SU-DHL-6 (cell line): ENCODE measurements at regions not wholly inside any gene's neighbourhood (a gene's known extent, or its start where the extent isn't known, plus 50 kb on each side); places are given as distances from the start of the nearest gene placed in this dataset.

Source experiments
- H2AFZ ChIP-seq: fragments of 200-600 bp; sonication (generic); 2 replicates; pipeline ENCODE4 v1.6.1; 2014; ENCODE audit warnings: low read depth, mild to moderate bottlenecking, moderate library complexity, mixed read lengths, antibody characterized with exemption, low read length; ENCODE audit not compliant: severe bottlenecking
- H3F3A ChIP-seq: fragments of 200-600 bp; shearing (Covaris generic); 2 replicates; pipeline ENCODE4 v1.6.0; 2016; ENCODE audit warnings: antibody characterized with exemption, mild to moderate bottlenecking; ENCODE audit not compliant: insufficient read depth
- H3K27ac ChIP-seq: fragments of 200-600 bp; sonication (generic); 2 replicates; pipeline ENCODE4 v1.5.1; 2016; ENCODE audit warnings: low read depth, mild to moderate bottlenecking, low read length, moderate library complexity, mixed read lengths
- H3K27me3 ChIP-seq: fragments of 200-600 bp; sonication (generic), shearing (Covaris generic); 2 replicates; pipeline ENCODE4 v1.6.0; 2014; ENCODE audit warnings: mild to moderate bottlenecking, low read length
- H3K36me3 ChIP-seq: fragments of 200-600 bp; sonication (generic); 2 replicates; pipeline ENCODE4 v1.6.1; 2014; ENCODE audit warnings: mild to moderate bottlenecking, low read length, mixed read lengths
- H3K4me2 ChIP-seq: fragments of 300-600, 200-600 bp; shearing (Covaris generic), sonication (generic); 2 replicates; pipeline ENCODE4 v1.6.0; 2014; ENCODE audit warnings: low read length, low read depth, mild to moderate bottlenecking; ENCODE audit not compliant: poor library complexity, severe bottlenecking
- H3K4me3 ChIP-seq: fragments of 200-600 bp; sonication (generic); 2 replicates; pipeline ENCODE4 v1.5.1; 2014; ENCODE audit warnings: antibody characterized with exemption, low read length, mild to moderate bottlenecking, mixed read lengths; ENCODE audit not compliant: insufficient read depth, poor library complexity, severe bottlenecking
- H3K79me2 ChIP-seq: fragments of 200-600 bp; sonication (generic); 2 replicates; pipeline ENCODE4 v1.6.1; 2014; ENCODE audit warnings: mild to moderate bottlenecking, low read length, moderate library complexity; ENCODE audit not compliant: insufficient read depth
- H3K9ac ChIP-seq: fragments of 200-600 bp; sonication (generic); 2 replicates; pipeline ENCODE4 v1.7.0; 2014; ENCODE audit warnings: mild to moderate bottlenecking, low read length
- H3K9me2 ChIP-seq: fragments of 200-600 bp; sonication (generic); replicated peaks from 2 replicates; pipeline ENCODE4 v1.6.1; 2014; ENCODE audit warnings: low read length; ENCODE audit not compliant: insufficient read depth
- H3K9me3 ChIP-seq: fragments of 200-600 bp; sonication (generic); 2 replicates; pipeline ENCODE4 v1.6.1; 2014; ENCODE audit warnings: low read length, mixed read lengths; ENCODE audit not compliant: insufficient read depth
- H4K20me1 ChIP-seq: fragments of 200-600 bp; sonication (generic); 2 replicates; pipeline ENCODE4 v1.6.1; 2014; ENCODE audit warnings: low read depth, mild to moderate bottlenecking, antibody characterized with exemption, low read length, moderate library complexity, mixed read lengths
- EZH2phosphoT487 ChIP-seq: fragments of 200-600 bp; sonication (generic), shearing (Covaris generic); conservative IDR thresholded peaks from 2 replicates; pipeline ENCODE4 v1.6.1; 2018; ENCODE audit warnings: mild to moderate bottlenecking, antibody characterized with exemption, low read length, moderate library complexity, mixed read lengths
- TF ChIP-seq, protein P1 (sequence below): fragments of 200-600 bp; sonication (generic); IDR thresholded peaks from one replicate; pipeline ENCODE4 v1.5.1; 2017; ENCODE audit warnings: antibody characterized with exemption, mild to moderate bottlenecking, low read length, moderate library complexity; ENCODE audit not compliant: insufficient read depth, poor library complexity, severe bottlenecking

DNA sequence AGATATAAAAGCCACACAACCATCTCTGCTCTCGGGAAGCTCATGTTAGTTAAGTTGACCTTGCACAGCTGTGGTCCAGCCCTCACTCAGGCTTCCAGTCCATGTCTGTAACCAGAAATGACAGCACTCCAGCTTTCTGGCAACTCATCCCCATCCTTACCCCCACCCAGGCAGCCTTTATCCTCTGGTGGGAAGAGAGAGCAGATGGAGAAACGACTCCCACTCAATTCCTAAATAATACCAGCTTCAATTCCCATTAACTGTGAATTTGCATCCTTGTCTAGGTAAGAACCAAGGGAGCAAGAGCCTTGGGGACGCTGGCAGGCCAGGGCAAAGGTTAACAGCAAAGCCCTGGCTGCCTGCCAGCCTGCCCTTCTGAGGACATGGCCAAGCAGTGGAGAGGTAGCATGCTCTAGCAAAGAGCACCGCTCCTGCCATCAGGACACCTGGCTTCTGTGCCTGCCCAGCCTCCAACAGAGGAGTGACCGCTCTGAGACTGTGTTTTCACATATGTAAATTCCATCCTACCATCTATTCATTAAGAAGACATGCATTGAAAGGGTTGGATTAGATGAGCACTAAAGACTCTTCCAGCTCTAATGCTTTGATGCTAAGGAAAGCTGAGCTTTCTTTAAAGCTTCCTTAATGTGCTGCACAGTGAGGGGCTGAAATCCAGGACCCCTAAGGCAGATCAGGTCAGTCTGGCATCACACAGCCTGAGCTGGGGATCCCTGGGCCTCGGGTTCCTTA is 236.1 kb downstream of the GRIN2B start:
- TF ChIP-seq, protein P1, sequence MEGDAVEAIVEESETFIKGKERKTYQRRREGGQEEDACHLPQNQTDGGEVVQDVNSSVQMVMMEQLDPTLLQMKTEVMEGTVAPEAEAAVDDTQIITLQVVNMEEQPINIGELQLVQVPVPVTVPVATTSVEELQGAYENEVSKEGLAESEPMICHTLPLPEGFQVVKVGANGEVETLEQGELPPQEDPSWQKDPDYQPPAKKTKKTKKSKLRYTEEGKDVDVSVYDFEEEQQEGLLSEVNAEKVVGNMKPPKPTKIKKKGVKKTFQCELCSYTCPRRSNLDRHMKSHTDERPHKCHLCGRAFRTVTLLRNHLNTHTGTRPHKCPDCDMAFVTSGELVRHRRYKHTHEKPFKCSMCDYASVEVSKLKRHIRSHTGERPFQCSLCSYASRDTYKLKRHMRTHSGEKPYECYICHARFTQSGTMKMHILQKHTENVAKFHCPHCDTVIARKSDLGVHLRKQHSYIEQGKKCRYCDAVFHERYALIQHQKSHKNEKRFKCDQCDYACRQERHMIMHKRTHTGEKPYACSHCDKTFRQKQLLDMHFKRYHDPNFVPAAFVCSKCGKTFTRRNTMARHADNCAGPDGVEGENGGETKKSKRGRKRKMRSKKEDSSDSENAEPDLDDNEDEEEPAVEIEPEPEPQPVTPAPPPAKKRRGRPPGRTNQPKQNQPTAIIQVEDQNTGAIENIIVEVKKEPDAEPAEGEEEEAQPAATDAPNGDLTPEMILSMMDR: no peak
- no peak for TF ChIP-seq EZH2phosphoT487
- H3K4me3 ChIP-seq: no peak overlapping the region
- H3K79me2 ChIP-seq: no peaks in the 10 kb centered on the region
- no peak overlapping the region for H3K4me2 ChIP-seq
- H3K27me3 ChIP-seq: no peaks in the 10 kb centered on the region
- H3K36me3 ChIP-seq: no peaks in the 10 kb centered on the region
- no peak overlapping the region for H2AFZ ChIP-seq
- H3K9me3 ChIP-seq: no peaks in the 10 kb centered on the region
- H3F3A ChIP-seq: no peaks in the 10 kb centered on the region
- no peaks in the 10 kb centered on the region for H3K9me2 ChIP-seq
- no peaks in the 10 kb centered on the region for H4K20me1 ChIP-seq
- H3K27ac ChIP-seq: no peak overlapping the region
- H3K9ac ChIP-seq: no peak overlapping the region

DNA sequence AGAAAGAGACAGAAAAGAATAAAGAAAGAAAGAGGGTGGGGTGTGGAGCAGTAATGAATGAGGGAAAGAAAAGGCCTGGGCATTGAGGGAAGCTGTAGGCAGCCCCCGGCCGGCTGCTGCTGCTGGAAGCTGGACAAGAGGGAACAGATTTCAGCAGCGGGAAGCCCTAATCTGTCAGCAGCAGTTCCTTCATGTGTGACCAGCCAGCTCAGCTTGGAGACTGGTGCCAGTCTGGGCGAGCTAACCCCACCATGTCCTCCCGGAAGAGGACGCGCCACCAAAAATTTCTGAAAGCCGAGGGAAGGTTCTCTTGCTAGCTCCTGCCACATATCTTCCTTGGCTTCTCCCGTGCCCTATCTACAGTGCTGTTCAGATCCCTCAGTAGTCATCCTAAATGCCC is 236.8 kb downstream of the GRIN2B start:
- no peaks in the 10 kb centered on the region for H3K27me3 ChIP-seq
- H3K4me2 ChIP-seq: no peak overlapping the region
- H3K36me3 ChIP-seq: no peaks in the 10 kb centered on the region
- H3K9ac ChIP-seq: no peak overlapping the region
- no peak overlapping the region for H3K4me3 ChIP-seq
- no peaks in the 10 kb centered on the region for H3K9me3 ChIP-seq
- no peaks in the 10 kb centered on the region for H3K79me2 ChIP-seq
- no peak overlapping the region for H2AFZ ChIP-seq
- H3K9me2 ChIP-seq: no peaks in the 10 kb centered on the region
- no peaks in the 10 kb centered on the region for H3F3A ChIP-seq
- no peaks in the 10 kb centered on the region for H4K20me1 ChIP-seq
- no peak overlapping the region for H3K27ac ChIP-seq
- no peak for TF ChIP-seq EZH2phosphoT487
- TF ChIP-seq, protein P1: no peak

DNA sequence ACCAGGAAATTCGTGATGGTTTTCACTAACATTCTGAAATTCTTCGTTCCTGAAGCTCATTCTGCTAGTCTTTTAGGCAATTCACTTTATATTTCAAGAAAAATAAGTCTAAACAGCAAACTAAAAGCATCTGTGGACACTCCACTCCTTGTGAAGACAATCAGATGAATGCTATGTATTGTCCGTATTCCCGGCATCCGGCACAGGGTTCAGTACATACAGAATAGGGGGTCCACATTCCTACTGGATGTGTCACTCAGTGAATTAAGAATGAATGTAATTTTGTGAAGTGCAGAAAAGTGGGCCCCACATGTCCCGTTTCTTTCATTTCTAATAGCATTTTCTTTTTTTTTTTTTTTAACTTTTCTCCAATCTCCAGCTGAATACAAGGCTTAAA is 241.3 kb downstream of the GRIN2B start:
- no peak for TF ChIP-seq EZH2phosphoT487
- TF ChIP-seq, protein P1: no peak
- no peaks in the 10 kb centered on the region for H3K79me2 ChIP-seq

More for the DNA sequence above, 241.3 kb downstream of the GRIN2B start:
- H3K27me3 ChIP-seq: no peaks in the 10 kb centered on the region
- no peaks in the 10 kb centered on the region for H3F3A ChIP-seq
- no peak overlapping the region for H3K4me3 ChIP-seq
- H3K27ac ChIP-seq: no peak overlapping the region
- H2AFZ ChIP-seq: no peak overlapping the region
- no peaks in the 10 kb centered on the region for H4K20me1 ChIP-seq
- no peaks in the 10 kb centered on the region for H3K36me3 ChIP-seq
- H3K4me2 ChIP-seq: no peak overlapping the region
- no peaks in the 10 kb centered on the region for H3K9me2 ChIP-seq
- H3K9ac ChIP-seq: no peak overlapping the region
- H3K9me3 ChIP-seq: no peaks in the 10 kb centered on the region
